ENCODE measurements at regions not wholly inside any gene's neighbourhood (a gene's known extent, or its start where the extent isn't known, plus 50 kb on each side); places are given as distances from the start of the nearest gene placed in this dataset.

- no peak for TF ChIP-seq POLR2A (IDR thresholded peaks at IDR 0.05)
- TF ChIP-seq CTCF (IDR thresholded peaks at IDR 0.05), result no peak
- no peak for TF ChIP-seq POLR2AphosphoS5 (IDR thresholded peaks at IDR 0.05)
Observed at GRCh38 chrX:9180623-9181022, 146.7 kb upstream of the FAM9B start.
